ENCODE measurements at regions not wholly inside any gene's neighbourhood (a gene's known extent, or its start where the extent isn't known, plus 50 kb on each side); places are given as distances from the start of the nearest gene placed in this dataset.

DNA sequence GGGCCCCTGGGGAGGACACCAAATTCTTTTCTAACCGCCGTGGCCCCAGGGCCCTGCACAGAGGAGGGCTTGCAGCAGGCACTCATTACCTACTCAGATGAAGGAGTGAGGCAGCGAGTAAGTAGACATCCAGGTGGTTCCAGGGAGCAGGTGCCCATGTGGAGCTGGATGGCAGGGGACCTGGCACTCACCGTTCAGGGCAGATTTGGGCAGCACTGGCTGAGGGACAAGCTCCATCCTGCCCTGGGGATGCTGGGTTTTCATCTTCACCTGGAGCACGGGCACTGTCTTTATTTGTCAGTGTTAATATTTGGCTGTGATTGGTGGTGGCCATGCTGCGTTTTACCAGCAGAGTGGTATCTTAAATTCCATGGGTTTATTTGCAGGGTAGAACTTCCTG is 1182.7 kb downstream of the BRD1 start:
- DNase-seq (ENCODE audit: low spot score) (no peak), FAIRE-seq (no peak), ATAC-seq (no peak)
- 0 out of 2 replicates have a peak, but pooled peaks cover 5% of the 10 kb centered on the region for H3K4me1 ChIP-seq (ENCODE audit: insufficient read depth, low read length)
- no peaks in the 10 kb centered on the region for H3K36me3 ChIP-seq (replicated peaks in 1 of 2; ENCODE audit: control insufficient read depth in 1 of 2, insufficient read depth in 2 of 2, low read length in 2 of 2)
- in situ Hi-C loops (cut with HindIII; ENCODE audit: extremely low pct_ligation_motif_present, low pct_unique_long_range_greater_than_20kb) (no loop called here), intact Hi-C loops (cut with micrococcal nuclease; ENCODE audit: unreplicated experiment) (no loop called here)
- H3K9ac ChIP-seq (ENCODE audit: insufficient read depth, low read depth, low read length): no peak overlapping the region
- no peaks in the 10 kb centered on the region for H4K20me1 ChIP-seq (ENCODE audit: insufficient read depth, low read length)
- no peak overlapping the region for H3K4me2 ChIP-seq (ENCODE audit: low read depth, low read length)
- BruUV-seq (replicated peaks): no TSS peak
- POLR2A ChIA-PET: no interaction called here
- H3K27ac ChIP-seq (ENCODE audit: extremely low read length, insufficient read depth, low read length): no peak overlapping the region
- no peaks in the 10 kb centered on the region; a peak in 2 of 5 replicates for H3K27me3 ChIP-seq (ENCODE audit: control insufficient read depth in 1 of 2, insufficient read depth in 2 of 2, low read length in 2 of 2)
- CTCF ChIA-PET (ENCODE audit: low intra/inter-chr PET ratio, low total read pairs): no interaction called here
- H2AFZ ChIP-seq (ENCODE audit: low read length): no peak overlapping the region
- no peak overlapping the region for H3K4me3 ChIP-seq (replicated peaks in 1 of 3; ENCODE audit: insufficient read depth in 1 of 3, low read depth in 2 of 3, low read length in 3 of 3)
- H3K9me3 ChIP-seq (ENCODE audit: low read length): no peaks in the 10 kb centered on the region
- no peaks in the 10 kb centered on the region for H3K79me2 ChIP-seq (ENCODE audit: insufficient read depth, low read length)
- 6% methylated on average over 2 of the region's 6 CpGs for WGBS (ENCODE audit: low lambda C conversion rate)
- TF ChIP-seq NFIC (IDR thresholded peaks at IDR 0.05; ENCODE audit: low read length) (no peak), ZNF224 (CRISPR knock-in tag; IDR thresholded peaks at IDR 0.05) (no peak)
- TF ChIP-seq, protein P1, sequence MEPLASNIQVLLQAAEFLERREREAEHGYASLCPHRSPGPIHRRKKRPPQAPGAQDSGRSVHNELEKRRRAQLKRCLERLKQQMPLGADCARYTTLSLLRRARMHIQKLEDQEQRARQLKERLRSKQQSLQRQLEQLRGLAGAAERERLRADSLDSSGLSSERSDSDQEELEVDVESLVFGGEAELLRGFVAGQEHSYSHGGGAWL (CRISPR knock-in tag; IDR thresholded peaks at IDR 0.05): no peak

DNA sequence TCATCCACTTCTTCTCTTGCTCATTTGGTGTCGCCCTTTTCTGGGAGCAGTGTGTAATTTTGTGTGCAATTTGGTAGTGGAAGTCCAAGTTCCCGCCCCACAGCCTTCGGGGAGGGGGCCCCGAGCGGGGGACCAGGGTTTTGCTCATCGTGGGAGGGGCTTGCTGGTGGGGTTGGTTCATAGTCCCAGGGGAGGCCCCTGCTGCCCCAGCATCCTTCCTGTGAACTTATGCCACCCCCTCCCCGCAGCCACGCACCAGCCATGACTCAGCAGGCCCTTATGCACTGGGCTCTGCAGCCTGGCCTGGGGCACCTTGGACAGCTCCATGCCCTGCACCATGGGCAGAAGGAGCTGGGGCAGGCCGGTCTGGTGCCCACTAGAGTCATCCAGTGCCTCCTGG is 1183.6 kb downstream of the BRD1 start:
- in situ Hi-C loops (cut with HindIII; ENCODE audit: extremely low pct_ligation_motif_present, low pct_unique_long_range_greater_than_20kb): no loop called here
- no peaks in the 10 kb centered on the region; a peak in 2 of 5 replicates for H3K27me3 ChIP-seq (ENCODE audit: control insufficient read depth in 1 of 2, insufficient read depth in 2 of 2, low read length in 2 of 2)
- POLR2A ChIA-PET: no interaction called here
- H3K9ac ChIP-seq (ENCODE audit: insufficient read depth, low read depth, low read length): no peak overlapping the region
- no peak overlapping the region for H3K4me3 ChIP-seq (replicated peaks in 1 of 3; ENCODE audit: insufficient read depth in 1 of 3, low read depth in 2 of 3, low read length in 3 of 3)
- H3K9me3 ChIP-seq (ENCODE audit: low read length): no peaks in the 10 kb centered on the region
- H4K20me1 ChIP-seq (ENCODE audit: insufficient read depth, low read length): no peaks in the 10 kb centered on the region
- intact Hi-C loops (cut with micrococcal nuclease; ENCODE audit: unreplicated experiment): no loop called here
- no peaks in the 10 kb centered on the region for H3K36me3 ChIP-seq (replicated peaks in 1 of 2; ENCODE audit: control insufficient read depth in 1 of 2, insufficient read depth in 2 of 2, low read length in 2 of 2)
- no peaks in the 10 kb centered on the region for H3K79me2 ChIP-seq (ENCODE audit: insufficient read depth, low read length)
- ATAC-seq: peak; percentile 60
- H3K27ac ChIP-seq (ENCODE audit: extremely low read length, insufficient read depth, low read length): no peak overlapping the region
- 0 out of 2 replicates have a peak, but pooled peaks cover 5% of the 10 kb centered on the region for H3K4me1 ChIP-seq (ENCODE audit: insufficient read depth, low read length)
- no peak overlapping the region for H2AFZ ChIP-seq (ENCODE audit: low read length)
- BruUV-seq (replicated peaks): no TSS peak
- no peak for FAIRE-seq
- peak; percentile 46 for DNase-seq (ENCODE audit: low spot score)
- no peak overlapping the region for H3K4me2 ChIP-seq (ENCODE audit: low read depth, low read length)
- CTCF ChIA-PET (ENCODE audit: low intra/inter-chr PET ratio, low total read pairs): no interaction called here
- 11% methylated on average over 7 of the region's 9 CpGs for WGBS (ENCODE audit: low lambda C conversion rate)
- TF ChIP-seq TCF12 (IDR thresholded peaks at IDR 0.05) (no peak), TCF12 (CRISPR knock-in tag; IDR thresholded peaks at IDR 0.05) (no peak), ZNF367 (CRISPR knock-in tag; IDR thresholded peaks at IDR 0.05; ENCODE audit: borderline replicate concordance) (no peak), JUND (CRISPR knock-in tag; IDR thresholded peaks at IDR 0.05) (no peak), MIER2 (CRISPR knock-in tag; IDR thresholded peaks at IDR 0.05) (peak; percentile 92), ZNF75D (CRISPR knock-in tag; IDR thresholded peaks at IDR 0.05; ENCODE audit: borderline replicate concordance) (no peak), NFE2 (CRISPR knock-in tag; IDR thresholded peaks at IDR 0.05) (peak; percentile 60; the same call in 1 of the 2 replicates), TEAD3 (CRISPR knock-in tag; optimal IDR thresholded peaks at IDR 0.05; ENCODE audit: borderline replicate concordance) (no peak), ZFX (CRISPR knock-in tag; IDR thresholded peaks at IDR 0.05; ENCODE audit: low read depth) (no peak), ZNF629 (CRISPR knock-in tag; conservative IDR thresholded peaks at IDR 0.05) (no peak)
- TF ChIP-seq, protein P2, sequence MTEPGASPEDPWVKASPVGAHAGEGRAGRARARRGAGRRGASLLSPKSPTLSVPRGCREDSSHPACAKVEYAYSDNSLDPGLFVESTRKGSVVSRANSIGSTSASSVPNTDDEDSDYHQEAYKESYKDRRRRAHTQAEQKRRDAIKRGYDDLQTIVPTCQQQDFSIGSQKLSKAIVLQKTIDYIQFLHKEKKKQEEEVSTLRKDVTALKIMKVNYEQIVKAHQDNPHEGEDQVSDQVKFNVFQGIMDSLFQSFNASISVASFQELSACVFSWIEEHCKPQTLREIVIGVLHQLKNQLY (CRISPR knock-in tag; IDR thresholded peaks at IDR 0.05): no peak
- TF ChIP-seq, protein P3, sequence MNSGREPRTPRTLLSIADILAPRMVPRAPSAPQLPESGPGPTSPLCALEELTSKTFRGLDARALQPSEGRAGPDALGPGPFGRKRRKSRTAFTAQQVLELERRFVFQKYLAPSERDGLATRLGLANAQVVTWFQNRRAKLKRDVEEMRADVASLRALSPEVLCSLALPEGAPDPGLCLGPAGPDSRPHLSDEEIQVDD (CRISPR knock-in tag; IDR thresholded peaks at IDR 0.05; ENCODE audit: borderline replicate concordance): no peak
- TF ChIP-seq, protein P4, sequence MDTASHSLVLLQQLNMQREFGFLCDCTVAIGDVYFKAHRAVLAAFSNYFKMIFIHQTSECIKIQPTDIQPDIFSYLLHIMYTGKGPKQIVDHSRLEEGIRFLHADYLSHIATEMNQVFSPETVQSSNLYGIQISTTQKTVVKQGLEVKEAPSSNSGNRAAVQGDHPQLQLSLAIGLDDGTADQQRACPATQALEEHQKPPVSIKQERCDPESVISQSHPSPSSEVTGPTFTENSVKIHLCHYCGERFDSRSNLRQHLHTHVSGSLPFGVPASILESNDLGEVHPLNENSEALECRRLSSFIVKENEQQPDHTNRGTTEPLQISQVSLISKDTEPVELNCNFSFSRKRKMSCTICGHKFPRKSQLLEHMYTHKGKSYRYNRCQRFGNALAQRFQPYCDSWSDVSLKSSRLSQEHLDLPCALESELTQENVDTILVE (CRISPR knock-in tag; IDR thresholded peaks at IDR 0.05): no peak
- TF ChIP-seq, protein P5, sequence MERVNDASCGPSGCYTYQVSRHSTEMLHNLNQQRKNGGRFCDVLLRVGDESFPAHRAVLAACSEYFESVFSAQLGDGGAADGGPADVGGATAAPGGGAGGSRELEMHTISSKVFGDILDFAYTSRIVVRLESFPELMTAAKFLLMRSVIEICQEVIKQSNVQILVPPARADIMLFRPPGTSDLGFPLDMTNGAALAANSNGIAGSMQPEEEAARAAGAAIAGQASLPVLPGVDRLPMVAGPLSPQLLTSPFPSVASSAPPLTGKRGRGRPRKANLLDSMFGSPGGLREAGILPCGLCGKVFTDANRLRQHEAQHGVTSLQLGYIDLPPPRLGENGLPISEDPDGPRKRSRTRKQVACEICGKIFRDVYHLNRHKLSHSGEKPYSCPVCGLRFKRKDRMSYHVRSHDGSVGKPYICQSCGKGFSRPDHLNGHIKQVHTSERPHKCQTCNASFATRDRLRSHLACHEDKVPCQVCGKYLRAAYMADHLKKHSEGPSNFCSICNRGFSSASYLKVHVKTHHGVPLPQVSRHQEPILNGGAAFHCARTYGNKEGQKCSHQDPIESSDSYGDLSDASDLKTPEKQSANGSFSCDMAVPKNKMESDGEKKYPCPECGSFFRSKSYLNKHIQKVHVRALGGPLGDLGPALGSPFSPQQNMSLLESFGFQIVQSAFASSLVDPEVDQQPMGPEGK (CRISPR knock-in tag; IDR thresholded peaks at IDR 0.05): peak; percentile 69

Data from HepG2 (cell line).